Activated CD8-positive, alpha-beta memory T cell treated with anti-CD3 and anti-CD28 coated beads for 36 hours (primary cell): ENCODE measurements at regions not wholly inside any gene's neighbourhood (a gene's known extent, or its start where the extent isn't known, plus 50 kb on each side); places are given as distances from the start of the nearest gene placed in this dataset.

Experiments
- CTCF ChIA-PET: fragments of 350-600 bp; sonication (Branson Sonifier 250); formaldehyde crosslinking; loops from one replicate; lab custom pipeline; 2021; ENCODE audit warnings: antibody characterized with exemption; lab: Charles Lee
- POLR2A ChIA-PET: fragments of 350-600 bp; sonication (Branson Sonifier 250); formaldehyde crosslinking; loops from one replicate; lab custom pipeline; 2021; ENCODE audit warnings: antibody characterized with exemption; lab: Charles Lee

- CTCF ChIA-PET = no interaction called here
- POLR2A ChIA-PET = no interaction called here
Observed at GRCh38 chr2:55973673-55974072, 50.1 kb upstream of the EFEMP1 start.

- POLR2A ChIA-PET = no interaction called here
- CTCF ChIA-PET = no interaction called here
Observed at GRCh38 chr2:55976681-55977080, 53.1 kb upstream of the EFEMP1 start.

GRCh38 chr2:55985406-55985805, 61.8 kb upstream of the EFEMP1 start:
- CTCF ChIA-PET = no interaction called here

GRCh38 chr2:55986001-55986400, 62.4 kb upstream of the EFEMP1 start:
- ChIA-PET CTCF (no interaction called here), POLR2A (no interaction called here)

More at GRCh38 chr2:55985406-55985805, 61.8 kb upstream of the EFEMP1 start:
- POLR2A ChIA-PET = no interaction called here

DNA sequence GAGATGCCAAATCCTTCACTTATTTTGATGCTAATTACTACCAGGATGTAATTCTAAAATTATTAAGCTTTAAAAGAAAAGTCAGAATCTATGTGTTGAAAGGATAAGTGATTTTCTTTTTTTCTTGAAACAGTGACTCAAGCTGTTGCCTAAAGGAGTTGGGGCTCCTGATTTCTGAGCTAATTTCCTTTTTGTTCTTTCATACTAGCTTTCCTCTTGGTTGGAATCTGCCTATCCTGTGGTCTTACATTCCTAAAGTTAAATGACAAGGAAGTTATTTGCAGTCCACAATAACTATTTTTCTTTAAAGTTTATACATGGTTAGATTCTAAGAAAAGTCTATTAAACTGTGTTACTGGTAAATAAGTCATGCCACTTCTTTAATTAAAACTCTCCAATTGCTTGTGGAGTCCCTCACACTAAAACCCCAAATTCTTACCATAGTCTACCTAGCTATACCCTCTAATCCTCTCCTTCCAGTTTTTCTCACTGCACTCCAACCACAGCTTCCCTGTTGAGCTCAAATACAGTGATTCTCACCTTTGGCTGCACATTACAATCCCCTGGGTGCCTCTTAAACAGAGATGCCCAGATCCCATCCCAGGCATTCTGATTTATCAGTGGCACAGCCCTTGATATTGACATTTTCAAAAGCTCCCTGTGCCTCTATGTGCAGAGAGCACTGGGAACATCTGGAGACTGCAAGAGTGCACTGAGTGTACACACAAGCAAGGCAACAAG, 63.3 kb upstream of the EFEMP1 start:
- ChIA-PET POLR2A (no interaction called here), CTCF (no interaction called here)

DNA sequence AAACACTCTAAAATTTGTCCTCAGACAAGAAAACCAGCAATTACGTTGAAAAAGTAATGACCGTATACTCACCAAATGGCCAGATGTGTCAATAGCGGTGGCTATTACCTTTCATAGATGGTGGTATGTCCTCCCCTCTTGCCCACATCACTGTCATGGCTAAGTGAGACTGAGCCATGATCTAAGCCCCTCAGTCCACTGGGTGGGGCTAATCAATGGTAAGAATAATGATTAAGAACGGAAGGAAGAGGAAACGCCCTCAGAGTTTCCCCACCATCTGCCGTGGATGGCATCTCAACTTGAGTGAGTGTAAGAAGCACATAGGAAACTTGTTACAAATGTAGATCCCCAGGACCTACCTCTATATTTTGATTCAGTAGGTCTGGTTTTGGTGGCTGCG, 65.8 kb upstream of the EFEMP1 start:
- CTCF ChIA-PET = no interaction called here

DNA sequence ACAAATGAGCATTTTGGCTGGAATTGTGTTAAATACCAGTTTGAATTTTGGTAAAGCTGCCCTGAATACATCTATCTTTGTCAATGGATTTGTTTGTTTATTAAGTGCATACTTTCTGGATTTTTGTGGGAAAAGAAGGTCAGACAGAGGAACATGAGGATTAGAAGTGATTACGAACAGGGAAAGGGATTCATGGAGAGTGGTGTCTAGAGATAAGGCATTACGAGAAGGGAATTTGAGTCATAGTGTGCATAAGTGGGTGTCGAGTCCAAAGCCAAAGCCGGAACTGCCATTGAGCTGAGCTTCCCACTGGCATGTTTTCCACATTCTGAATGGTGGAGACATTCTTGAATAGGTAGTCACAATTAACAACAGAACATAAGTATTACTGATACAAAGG, 68.9 kb upstream of the EFEMP1 start:
- ChIA-PET CTCF (no interaction called here), POLR2A (no interaction called here)

More for the DNA sequence above, 65.8 kb upstream of the EFEMP1 start:
- POLR2A ChIA-PET = interaction anchor here (0.6 kb wide), 1 partner anchor 973 kb away, joined by 3 read pairs; no protein-coding TSS in a partner anchor

DNA sequence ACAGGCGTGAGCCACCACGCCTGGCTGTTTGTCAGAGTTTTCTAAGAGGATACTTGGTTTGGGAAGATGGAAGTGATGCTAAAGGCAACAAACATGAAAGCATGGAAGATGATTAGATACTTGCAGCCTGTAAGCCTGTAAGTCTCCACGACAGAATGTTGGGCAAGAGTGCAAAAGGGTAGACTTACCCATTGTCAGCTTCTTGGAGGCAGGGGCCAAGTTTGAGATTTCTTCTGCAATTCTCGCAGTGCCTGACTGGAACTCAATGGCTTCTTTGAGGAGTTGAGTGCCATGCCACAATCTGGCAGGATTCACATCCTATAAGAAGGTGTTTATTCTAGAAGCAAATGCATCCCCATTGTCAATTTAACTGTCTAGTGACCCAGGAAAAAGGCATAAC, 70.1 kb upstream of the EFEMP1 start:
- ChIA-PET CTCF (no interaction called here), POLR2A (no interaction called here)

DNA sequence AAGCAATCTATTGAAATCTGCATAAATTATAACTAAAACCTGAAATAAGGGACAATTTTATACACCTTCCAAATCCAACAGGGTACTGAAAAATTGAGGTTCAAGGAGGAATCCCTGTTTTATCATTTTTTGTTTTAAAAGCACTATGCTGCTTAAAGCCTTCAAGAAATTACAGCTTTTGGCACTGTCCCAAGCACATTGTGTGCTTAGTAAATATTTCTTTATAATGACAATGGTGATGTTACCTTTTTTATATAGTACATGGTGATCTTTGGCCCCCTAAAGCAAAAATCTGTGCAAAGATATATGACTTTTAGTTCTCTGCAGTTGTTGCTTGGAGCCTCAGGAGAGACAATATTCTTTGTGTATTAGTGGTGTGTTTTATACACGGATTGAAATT, 71.6 kb upstream of the EFEMP1 start:
- CTCF ChIA-PET = no interaction called here
- POLR2A ChIA-PET = no interaction called here

- ChIA-PET CTCF (no interaction called here), POLR2A (no interaction called here)
Observed at GRCh38 chr2:55995902-55996301, 72.3 kb upstream of the EFEMP1 start.

GRCh38 chr2:55999231-55999630, 75.6 kb upstream of the EFEMP1 start:
- POLR2A ChIA-PET = no interaction called here
- CTCF ChIA-PET = no interaction called here

DNA sequence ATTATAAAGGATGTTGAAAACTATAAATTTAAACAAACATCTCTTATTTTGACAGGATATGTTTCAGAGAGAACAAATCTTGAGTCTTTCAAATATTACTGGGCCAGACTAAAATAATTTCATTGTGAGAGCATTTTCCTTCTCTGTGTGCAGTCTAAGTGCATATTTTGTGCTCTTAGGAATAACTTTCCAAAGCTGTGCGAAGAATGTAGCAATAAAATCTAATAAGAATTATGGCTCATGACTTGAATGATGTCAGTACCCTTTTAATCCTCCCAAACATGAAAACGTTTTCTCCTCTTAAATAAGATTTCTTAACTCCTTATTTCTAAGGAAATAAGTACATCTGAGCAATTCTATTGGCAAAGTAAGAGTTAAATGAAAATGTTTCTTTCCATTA, 76.2 kb upstream of the EFEMP1 start:
- POLR2A ChIA-PET = no interaction called here
- CTCF ChIA-PET = no interaction called here

GRCh38 chr2:56001947-56002346, 78.4 kb upstream of the EFEMP1 start:
- POLR2A ChIA-PET = no interaction called here

GRCh38 chr2:56008661-56009431, 85.3 kb upstream of the EFEMP1 start:
- POLR2A ChIA-PET = no interaction called here
- CTCF ChIA-PET = no interaction called here

More at GRCh38 chr2:56001947-56002346, 78.4 kb upstream of the EFEMP1 start:
- CTCF ChIA-PET = no interaction called here

- ChIA-PET CTCF (no interaction called here), POLR2A (no interaction called here)
Observed at GRCh38 chr2:56009758-56010458, 86.3 kb upstream of the EFEMP1 start.

GRCh38 chr2:56011624-56012023, 88.0 kb upstream of the EFEMP1 start:
- ChIA-PET CTCF (no interaction called here), POLR2A (no interaction called here)

DNA sequence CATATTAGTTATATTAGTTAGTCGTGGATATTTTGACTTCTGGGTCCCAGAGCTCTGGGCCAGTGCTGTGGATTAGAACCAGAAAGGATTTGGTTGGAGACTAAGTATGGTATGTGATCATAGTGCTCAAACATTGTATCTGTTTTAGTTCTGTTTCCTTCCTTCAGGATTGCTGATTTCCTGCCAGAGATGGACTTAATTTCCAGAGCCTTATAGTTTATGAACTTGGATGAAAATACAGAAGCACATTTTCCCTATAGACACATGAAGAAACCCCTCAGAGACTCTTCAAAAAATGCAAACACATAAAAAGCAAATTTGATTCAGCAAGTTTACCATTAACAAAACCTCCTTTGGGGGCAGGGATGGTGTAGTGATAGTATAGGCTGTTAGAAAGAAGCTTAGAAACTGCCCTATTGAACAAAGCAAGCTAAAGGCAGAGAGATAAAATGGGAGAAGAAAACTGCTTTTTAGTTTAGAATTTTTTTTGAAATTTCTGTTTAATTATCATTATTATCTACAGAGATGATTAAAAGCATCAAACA, 88.7 kb upstream of the EFEMP1 start:
- POLR2A ChIA-PET = no interaction called here

DNA sequence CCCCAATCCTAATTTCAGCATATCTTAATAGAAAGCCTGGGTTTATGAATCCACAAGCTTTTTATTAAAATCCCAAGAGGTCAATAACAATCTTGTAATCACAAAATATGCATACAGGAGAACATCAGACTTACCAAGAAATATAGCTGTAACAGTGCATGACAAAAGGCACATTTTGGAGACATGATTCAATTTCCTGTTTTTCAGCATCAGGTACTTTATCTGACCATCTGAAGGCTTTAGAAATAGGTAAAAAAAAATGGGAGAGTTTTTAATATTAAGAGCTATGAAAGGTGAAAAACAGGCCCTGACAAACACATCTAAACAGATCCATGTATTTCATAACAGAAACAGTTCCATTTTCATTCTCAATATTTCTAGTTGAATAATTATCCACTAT, 89.9 kb upstream of the EFEMP1 start:
- POLR2A ChIA-PET = no interaction called here
- CTCF ChIA-PET = no interaction called here

More for the DNA sequence above, 88.7 kb upstream of the EFEMP1 start:
- CTCF ChIA-PET = no interaction called here

- ChIA-PET CTCF (no interaction called here), POLR2A (no interaction called here)
Observed at GRCh38 chr2:56014046-56014730, 90.6 kb upstream of the EFEMP1 start.

GRCh38 chr2:56015711-56016115, 92.1 kb upstream of the EFEMP1 start:
- ChIA-PET POLR2A (no interaction called here), CTCF (no interaction called here)
